ENCODE measurements at regions not wholly inside any gene's neighbourhood (a gene's known extent, or its start where the extent isn't known, plus 50 kb on each side); places are given as distances from the start of the nearest gene placed in this dataset.

- no peak for DNase-seq
Measured at GRCh38 chr20:11375966-11376365, 541.7 kb upstream of the BTBD3 start.

- no peak for DNase-seq
Measured at GRCh38 chr20:11376420-11376819, 541.3 kb upstream of the BTBD3 start.

GRCh38 chr20:11376998-11377397, 540.7 kb upstream of the BTBD3 start:
- DNase-seq, result no peak

GRCh38 chr20:11377761-11378160, 539.9 kb upstream of the BTBD3 start:
- DNase-seq, result no peak

- DNase-seq, result no peak
Measured at GRCh38 chr20:11378252-11378651, 539.4 kb upstream of the BTBD3 start.

GRCh38 chr20:11379257-11380011, 538.3 kb upstream of the BTBD3 start:
- no peak for DNase-seq

GRCh38 chr20:11380283-11380682, 537.4 kb upstream of the BTBD3 start:
- no peak for DNase-seq

- DNase-seq, result no peak
Measured at GRCh38 chr20:11387189-11387754, 530.4 kb upstream of the BTBD3 start.

- no peak for DNase-seq
Measured at GRCh38 chr20:11389186-11389585, 528.5 kb upstream of the BTBD3 start.

GRCh38 chr20:11391591-11391990, 526.1 kb upstream of the BTBD3 start:
- no peak for DNase-seq

- DNase-seq, result no peak
Measured at GRCh38 chr20:11394145-11394833, 523.4 kb upstream of the BTBD3 start.

- no peak for DNase-seq
Measured at GRCh38 chr20:11395581-11395980, 522.1 kb upstream of the BTBD3 start.

GRCh38 chr20:11401988-11402387, 515.7 kb upstream of the BTBD3 start:
- no peak for DNase-seq

- no peak for DNase-seq
Measured at GRCh38 chr20:11403711-11404110, 514.0 kb upstream of the BTBD3 start.

- DNase-seq, result no peak
Measured at GRCh38 chr20:11406877-11407276, 510.8 kb upstream of the BTBD3 start.

GRCh38 chr20:11409561-11409960, 508.1 kb upstream of the BTBD3 start:
- DNase-seq, result no peak

GRCh38 chr20:11411765-11412164, 505.9 kb upstream of the BTBD3 start:
- no peak for DNase-seq

- DNase-seq, result no peak
Measured at GRCh38 chr20:11426948-11427347, 490.7 kb upstream of the BTBD3 start.

- no peak for DNase-seq
Measured at GRCh38 chr20:11429168-11429567, 488.5 kb upstream of the BTBD3 start.

- DNase-seq, result no peak
Measured at GRCh38 chr20:11429889-11430519, 487.7 kb upstream of the BTBD3 start.

GRCh38 chr20:11430652-11431051, 487.0 kb upstream of the BTBD3 start:
- DNase-seq, result no peak

- no peak for DNase-seq
Measured at GRCh38 chr20:11431621-11432020, 486.1 kb upstream of the BTBD3 start.

- no peak for DNase-seq
Measured at GRCh38 chr20:11432407-11432806, 485.3 kb upstream of the BTBD3 start.
